ENCODE measurements at regions not wholly inside any gene's neighbourhood (a gene's known extent, or its start where the extent isn't known, plus 50 kb on each side); places are given as distances from the start of the nearest gene placed in this dataset.
"Not testable (repeated sequence)": the region's sequence is repeated elsewhere in the genome, so short reads cannot be mapped to it uniquely, and the experiment has no call there.

GRCh38 chr5:51096859-51097258 lies 286.4 kb upstream of the ISL1 start:
- H3K27me3 Mint-ChIP-seq (ENCODE audit: low read depth): no peaks in the 10 kb centered on the region
- no peak overlapping the region for H3K4me3 Mint-ChIP-seq
- no peaks in the 10 kb centered on the region for H3K36me3 Mint-ChIP-seq (ENCODE audit: insufficient read depth in 2 of 2)
- H3K27ac Mint-ChIP-seq: no peak overlapping the region
- H3K4me1 Mint-ChIP-seq (ENCODE audit: low read depth): no peaks in the 10 kb centered on the region
- no peak for DNase-seq
- H3K9me3 Mint-ChIP-seq: peaks cover 2 to 4% of the 10 kb centered on the region in 2 donors
- ATAC-seq (replicated peaks in 1 of 2): no peak

DNA sequence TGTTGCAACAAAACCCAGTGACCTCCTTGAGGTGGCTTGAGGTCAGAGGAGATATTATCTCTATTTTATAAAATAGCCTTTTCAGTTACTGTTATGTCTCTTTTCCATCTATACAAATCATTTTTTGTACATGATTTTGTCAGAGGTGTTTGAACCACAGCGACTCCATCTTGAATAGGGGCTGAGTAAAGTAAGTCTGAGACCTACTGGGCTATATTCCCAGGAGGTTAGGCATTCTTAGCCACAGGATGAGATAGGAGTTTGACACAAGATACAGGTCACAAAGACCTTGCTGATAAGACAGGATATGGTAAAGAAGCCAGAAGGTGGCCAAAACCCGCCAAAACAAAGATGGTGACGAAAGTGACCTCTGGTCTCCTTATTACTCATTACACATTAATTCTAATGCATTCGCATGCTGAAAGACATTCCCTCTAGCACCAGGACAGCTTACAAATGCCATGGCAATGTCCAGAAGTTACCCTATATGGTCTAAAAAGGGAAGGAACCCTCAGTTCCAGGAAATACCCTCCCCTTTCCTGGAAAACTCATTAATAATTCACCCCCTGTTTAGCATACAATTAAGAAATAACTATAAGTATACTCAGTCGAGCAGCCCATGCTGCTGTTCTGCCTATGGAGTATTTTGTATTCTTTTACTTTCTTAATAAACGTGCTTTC lies 283.9 kb upstream of the ISL1 start:
- peaks cover 2 to 4% of the 10 kb centered on the region in 2 donors for H3K9me3 Mint-ChIP-seq
- H3K36me3 Mint-ChIP-seq (ENCODE audit: insufficient read depth in 2 of 2): no peaks in the 10 kb centered on the region

DNA sequence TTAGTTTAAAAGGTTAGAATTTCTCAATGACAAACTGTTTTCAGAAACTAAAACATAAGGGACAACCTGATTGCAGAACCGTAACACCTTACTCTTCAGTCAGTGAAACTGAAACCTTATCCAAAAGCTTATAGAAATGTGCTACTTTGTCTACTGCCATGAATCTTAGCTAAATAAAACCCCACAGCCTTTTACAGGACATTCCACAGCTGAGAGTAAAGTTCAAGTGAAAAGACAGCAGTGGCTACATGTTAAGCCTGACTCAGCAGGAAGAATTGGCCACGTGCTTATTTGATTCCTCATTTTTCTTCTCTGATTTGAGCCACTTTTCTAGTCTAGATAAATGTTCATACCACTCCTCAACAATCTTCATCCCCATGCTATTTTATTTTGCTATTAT lies 278.7 kb upstream of the ISL1 start:
- H3K27ac Mint-ChIP-seq: no peak overlapping the region
- no peaks in the 10 kb centered on the region for H3K27me3 Mint-ChIP-seq (ENCODE audit: low read depth)
- ATAC-seq (replicated peaks in 1 of 2) (no peak), DNase-seq (no peak)
- H3K4me3 Mint-ChIP-seq: no peak overlapping the region
- H3K36me3 Mint-ChIP-seq (ENCODE audit: insufficient read depth in 2 of 2): no peaks in the 10 kb centered on the region
- peaks cover 0 to 4% of the 10 kb centered on the region in 2 donors for H3K9me3 Mint-ChIP-seq
- no peaks in the 10 kb centered on the region for H3K4me1 Mint-ChIP-seq (ENCODE audit: low read depth)

More for the DNA sequence above, 283.9 kb upstream of the ISL1 start:
- Mint-ChIP-seq H3K27me3 (ENCODE audit: low read depth) (no peaks in the 10 kb centered on the region), H3K27ac (no peak overlapping the region), H3K4me1 (ENCODE audit: low read depth) (no peaks in the 10 kb centered on the region), H3K4me3 (no peak overlapping the region)
- DNase-seq (no peak), ATAC-seq (replicated peaks in 1 of 2) (no peak)

DNA sequence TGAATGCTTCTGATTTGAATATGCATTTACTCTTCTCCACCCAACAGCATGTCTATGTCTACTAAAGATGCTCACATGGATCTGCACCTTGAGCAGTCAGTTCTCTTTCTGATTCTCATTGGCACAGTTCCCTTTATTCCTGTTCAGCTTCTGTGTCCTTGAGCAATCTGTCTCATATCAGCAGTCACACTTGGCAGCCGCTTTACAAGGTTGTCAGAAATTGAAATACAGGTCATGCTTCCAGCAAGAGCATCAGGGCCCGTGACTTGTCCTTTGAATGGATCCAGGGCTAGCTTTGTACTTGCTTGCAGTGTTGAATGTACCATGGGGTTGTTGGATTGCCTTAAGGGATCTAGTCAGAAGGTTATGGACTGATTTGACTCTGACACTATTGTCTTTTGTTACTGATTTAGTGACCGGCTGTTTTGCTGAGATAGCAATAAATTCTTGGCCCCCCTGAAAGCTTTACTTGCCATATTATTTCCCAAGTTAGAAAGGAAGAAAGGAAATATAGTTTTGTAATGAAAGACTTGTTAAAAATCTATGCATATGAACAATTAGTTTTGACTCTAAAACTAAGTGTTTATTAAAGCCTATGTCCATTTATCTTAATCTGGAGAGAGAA lies 273.4 kb upstream of the ISL1 start:
- Mint-ChIP-seq H3K36me3 (ENCODE audit: insufficient read depth in 2 of 2) (no peaks in the 10 kb centered on the region), H3K27ac (no peak overlapping the region), H3K4me1 (ENCODE audit: low read depth) (no peaks in the 10 kb centered on the region), H3K9me3 (peaks cover 3 to 5% of the 10 kb centered on the region in 2 donors), H3K27me3 (ENCODE audit: low read depth) (no peaks in the 10 kb centered on the region), H3K4me3 (no peak overlapping the region)
- ATAC-seq (replicated peaks in 1 of 2): no peak
- DNase-seq: no peak

DNA sequence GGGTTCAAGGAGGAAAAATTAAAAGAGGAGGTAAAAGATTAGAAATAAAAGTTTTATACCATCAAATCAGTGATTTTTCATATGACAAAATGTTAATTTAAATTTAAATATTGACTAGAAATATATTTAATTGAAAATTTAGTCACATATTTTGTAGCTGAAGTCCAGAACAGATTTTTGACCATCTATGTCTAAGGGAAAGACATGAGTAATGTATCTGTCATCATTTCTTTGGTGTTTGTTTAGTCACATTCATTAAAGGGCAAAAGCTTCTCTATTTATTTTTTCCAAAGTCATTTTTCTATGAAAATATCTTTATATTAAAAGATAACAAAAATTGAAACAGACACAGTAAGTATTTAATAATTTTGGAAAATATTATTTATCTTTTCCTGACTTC lies 252.0 kb upstream of the ISL1 start:
- no peak overlapping the region for H3K27ac Mint-ChIP-seq
- H3K9me3 Mint-ChIP-seq: peaks cover 4 to 8% of the 10 kb centered on the region in 2 donors
- ATAC-seq (replicated peaks in 1 of 2) (no peak), DNase-seq (no peak)
- H3K4me1 Mint-ChIP-seq (ENCODE audit: low read depth): no peaks in the 10 kb centered on the region
- H3K36me3 Mint-ChIP-seq (ENCODE audit: insufficient read depth in 2 of 2): no peaks in the 10 kb centered on the region
- no peaks in the 10 kb centered on the region for H3K27me3 Mint-ChIP-seq (ENCODE audit: low read depth)
- no peak overlapping the region for H3K4me3 Mint-ChIP-seq

DNA sequence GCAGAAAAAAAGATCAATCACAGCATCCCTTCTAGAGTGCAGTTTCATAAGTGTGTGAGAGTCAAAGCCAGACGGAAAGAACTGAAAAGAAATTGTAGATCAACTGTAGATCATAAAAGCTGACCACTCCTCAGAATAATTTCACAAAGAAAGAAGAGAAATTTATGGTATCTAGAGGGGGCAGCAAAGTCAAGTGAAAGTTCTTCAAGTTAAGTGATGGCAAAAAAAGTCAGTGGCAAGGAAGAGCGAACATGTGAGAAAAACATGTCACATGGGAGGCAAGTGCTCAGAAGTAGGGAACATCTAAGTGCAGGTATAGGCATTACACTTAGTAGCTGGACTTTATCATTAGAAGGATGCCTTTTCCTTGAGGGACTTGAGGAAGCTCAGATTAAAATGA lies 245.1 kb upstream of the ISL1 start:
- peaks cover 0 to 1% of the 10 kb centered on the region in 2 donors for H3K36me3 Mint-ChIP-seq (ENCODE audit: insufficient read depth in 2 of 2)
- ATAC-seq (replicated peaks in 1 of 2) (no peak), DNase-seq (no peak)
- no peaks in the 10 kb centered on the region for H3K27me3 Mint-ChIP-seq (ENCODE audit: low read depth)
- no peak overlapping the region for H3K27ac Mint-ChIP-seq
- no peaks in the 10 kb centered on the region for H3K4me1 Mint-ChIP-seq (ENCODE audit: low read depth)
- H3K4me3 Mint-ChIP-seq: no peak overlapping the region
- H3K9me3 Mint-ChIP-seq: peaks cover 5 to 6% of the 10 kb centered on the region in 2 donors

DNA sequence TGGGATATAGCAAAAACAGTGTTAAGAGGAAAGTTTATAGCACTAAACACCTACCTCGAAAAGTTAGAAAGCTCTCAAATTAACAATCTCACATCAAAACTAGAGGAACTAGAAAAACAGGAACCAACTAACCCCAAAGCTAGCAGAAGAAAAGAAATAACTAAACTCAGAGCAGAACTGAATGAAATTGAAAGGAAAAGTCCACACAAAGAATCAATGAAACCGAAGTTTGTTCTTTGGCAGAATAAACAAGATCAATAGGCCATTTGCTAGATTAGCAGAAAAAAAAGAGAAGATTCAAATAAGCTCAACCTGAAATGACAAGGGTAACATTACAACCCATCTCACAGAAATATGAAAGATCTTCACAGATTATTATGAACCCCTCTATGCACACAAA lies 234.8 kb upstream of the ISL1 start:
- peaks cover 10% of the 10 kb centered on the region in 2 donors for H3K9me3 Mint-ChIP-seq
- no peak for ATAC-seq (replicated peaks in 1 of 2)
- H3K36me3 Mint-ChIP-seq (ENCODE audit: insufficient read depth in 2 of 2): no peaks in the 10 kb centered on the region
- no peak overlapping the region for H3K27ac Mint-ChIP-seq
- no peaks in the 10 kb centered on the region for H3K27me3 Mint-ChIP-seq (ENCODE audit: low read depth)
- no peak for DNase-seq
- H3K4me1 Mint-ChIP-seq (ENCODE audit: low read depth): no peaks in the 10 kb centered on the region
- no peak overlapping the region for H3K4me3 Mint-ChIP-seq

DNA sequence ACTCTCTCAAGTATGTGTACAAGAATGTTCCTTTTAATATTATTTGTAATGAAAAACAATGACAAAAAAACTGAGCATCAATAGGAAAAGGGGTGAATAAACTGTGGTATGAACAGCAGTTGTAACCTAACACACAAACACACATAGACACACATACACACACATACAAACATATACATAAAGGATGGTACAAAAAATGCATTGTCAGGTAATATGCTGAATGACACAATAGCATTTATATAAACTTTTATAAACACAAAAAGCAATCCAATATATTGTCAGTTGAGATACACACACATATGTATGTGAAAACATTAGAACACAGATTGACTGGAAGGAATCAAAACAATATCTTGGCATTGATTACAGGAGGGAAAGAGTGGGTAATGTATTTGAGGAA lies 227.0 kb upstream of the ISL1 start:
- H3K9me3 Mint-ChIP-seq: peaks cover 3 to 11% of the 10 kb centered on the region in 2 donors
- no peaks in the 10 kb centered on the region for H3K4me1 Mint-ChIP-seq (ENCODE audit: low read depth)
- ATAC-seq (replicated peaks in 1 of 2) (no peak), DNase-seq (no peak)
- H3K36me3 Mint-ChIP-seq (ENCODE audit: insufficient read depth in 2 of 2): peaks cover 0 to 2% of the 10 kb centered on the region in 2 donors
- H3K4me3 Mint-ChIP-seq: no peak overlapping the region
- H3K27me3 Mint-ChIP-seq (ENCODE audit: low read depth): no peaks in the 10 kb centered on the region
- H3K27ac Mint-ChIP-seq: no peak overlapping the region

DNA sequence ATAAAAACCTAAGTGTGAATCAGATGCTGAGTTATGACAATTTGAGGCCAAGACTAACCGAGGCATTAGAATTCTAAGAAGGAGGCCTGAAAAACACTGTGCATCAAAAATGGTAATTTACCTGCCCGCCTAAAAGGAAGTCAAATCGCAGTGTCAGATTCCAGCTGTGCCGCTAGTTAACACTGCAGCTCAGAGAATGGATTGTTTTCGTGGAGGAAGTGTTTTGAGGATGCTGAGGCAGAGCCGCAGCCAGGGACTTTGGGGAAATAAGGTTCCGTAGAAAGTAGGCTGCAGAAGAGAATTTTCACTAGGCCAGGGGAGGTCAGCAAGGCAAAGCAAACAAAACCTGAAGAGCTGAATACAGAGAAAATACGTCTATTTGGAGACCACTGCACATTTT lies 226.4 kb upstream of the ISL1 start:
- DNase-seq: no peak
- Mint-ChIP-seq H3K4me3 (no peak overlapping the region), H3K4me1 (ENCODE audit: low read depth) (no peaks in the 10 kb centered on the region), H3K27ac (no peak overlapping the region), H3K9me3 (peaks cover 5 to 11% of the 10 kb centered on the region in 2 donors), H3K36me3 (ENCODE audit: insufficient read depth in 2 of 2) (peaks cover 2% of the 10 kb centered on the region in 2 donors), H3K27me3 (ENCODE audit: low read depth) (no peaks in the 10 kb centered on the region)
- ATAC-seq (replicated peaks in 1 of 2): no peak

DNA sequence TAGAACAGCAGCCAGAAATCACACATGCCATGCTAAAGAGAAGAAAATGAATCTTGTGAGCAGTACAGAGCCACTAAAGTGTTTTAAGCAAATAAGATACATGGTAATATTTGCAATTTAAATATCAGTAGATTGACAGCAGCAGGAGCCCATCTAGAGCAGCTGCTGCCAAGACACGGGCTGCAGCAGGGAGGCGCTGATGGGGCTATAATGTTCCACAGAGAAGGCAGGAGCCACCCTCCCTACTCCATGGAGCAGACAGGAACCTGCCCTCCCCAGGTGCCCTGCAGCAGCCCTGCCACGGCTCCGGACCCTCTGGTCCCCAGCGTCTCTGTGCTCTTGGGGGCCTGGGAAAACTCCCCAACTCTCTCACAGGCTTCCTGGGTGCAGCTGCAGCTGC lies 224.1 kb upstream of the ISL1 start:
- Mint-ChIP-seq H3K27me3 (ENCODE audit: low read depth) (no peaks in the 10 kb centered on the region), H3K4me1 (ENCODE audit: low read depth) (no peaks in the 10 kb centered on the region), H3K36me3 (ENCODE audit: insufficient read depth in 2 of 2) (peaks cover 2 to 4% of the 10 kb centered on the region in 2 donors), H3K27ac (no peak overlapping the region), H3K9me3 (peaks cover 13 to 20% of the 10 kb centered on the region in 2 donors), H3K4me3 (no peak overlapping the region)
- ATAC-seq (replicated peaks in 1 of 2): no peak
- DNase-seq: no peak

DNA sequence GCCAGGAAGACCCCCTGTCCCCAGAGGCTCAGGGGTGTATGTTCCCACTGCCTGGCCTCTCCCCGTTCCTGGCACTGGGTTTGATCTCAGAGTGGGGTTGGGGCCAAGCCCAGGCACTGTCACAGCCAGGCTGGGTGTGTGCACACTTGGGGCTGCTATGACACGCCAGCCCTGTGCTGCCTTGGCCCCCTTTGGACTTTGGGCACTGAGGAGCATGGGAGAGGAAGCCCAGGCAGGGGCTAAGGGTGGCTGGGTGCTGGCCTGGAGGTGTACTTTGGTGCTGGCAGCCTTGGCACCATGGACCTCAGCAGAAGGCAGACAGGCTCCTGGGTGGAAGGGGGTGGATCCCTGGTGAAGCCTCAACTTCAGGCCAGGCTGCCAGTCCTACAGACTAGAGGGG lies 223.6 kb upstream of the ISL1 start:
- ATAC-seq (replicated peaks in 1 of 2): no peak

DNA sequence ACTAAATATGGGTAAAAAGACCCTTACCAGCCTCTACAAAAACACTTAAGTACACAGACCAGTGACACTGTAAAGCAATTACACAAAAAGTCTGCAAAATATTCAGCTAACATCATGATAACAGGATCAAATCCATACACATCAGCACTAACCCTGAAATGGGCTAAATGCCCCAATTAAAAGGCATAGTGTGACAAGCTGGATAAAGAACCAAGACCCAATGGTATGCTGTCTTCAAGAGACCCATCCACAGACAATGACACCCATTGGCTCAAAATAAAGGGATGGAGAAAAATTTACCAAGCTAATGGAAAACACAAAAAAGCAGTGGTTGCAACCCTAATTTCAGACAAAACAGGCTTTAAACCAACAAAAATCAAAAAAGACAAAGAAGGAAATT lies 221.0 kb upstream of the ISL1 start:
- Mint-ChIP-seq H3K4me3 (no peak overlapping the region), H3K9me3 (peaks cover 13 to 19% of the 10 kb centered on the region in 2 donors), H3K36me3 (ENCODE audit: insufficient read depth in 2 of 2) (peaks cover 2 to 4% of the 10 kb centered on the region in 2 donors), H3K27me3 (ENCODE audit: low read depth) (no peaks in the 10 kb centered on the region), H3K4me1 (ENCODE audit: low read depth) (no peaks in the 10 kb centered on the region), H3K27ac (no peak overlapping the region)
- DNase-seq (no peak), ATAC-seq (replicated peaks in 1 of 2) (no peak)

More for the DNA sequence above, 223.6 kb upstream of the ISL1 start:
- no peak overlapping the region for H3K27ac Mint-ChIP-seq
- H3K27me3 Mint-ChIP-seq (ENCODE audit: low read depth): no peaks in the 10 kb centered on the region
- H3K4me3 Mint-ChIP-seq: no peak overlapping the region
- no peak for DNase-seq
- H3K9me3 Mint-ChIP-seq: peaks cover 11 to 20% of the 10 kb centered on the region in 2 donors
- H3K4me1 Mint-ChIP-seq (ENCODE audit: low read depth): no peaks in the 10 kb centered on the region
- peaks cover 2 to 4% of the 10 kb centered on the region in 2 donors for H3K36me3 Mint-ChIP-seq (ENCODE audit: insufficient read depth in 2 of 2)

DNA sequence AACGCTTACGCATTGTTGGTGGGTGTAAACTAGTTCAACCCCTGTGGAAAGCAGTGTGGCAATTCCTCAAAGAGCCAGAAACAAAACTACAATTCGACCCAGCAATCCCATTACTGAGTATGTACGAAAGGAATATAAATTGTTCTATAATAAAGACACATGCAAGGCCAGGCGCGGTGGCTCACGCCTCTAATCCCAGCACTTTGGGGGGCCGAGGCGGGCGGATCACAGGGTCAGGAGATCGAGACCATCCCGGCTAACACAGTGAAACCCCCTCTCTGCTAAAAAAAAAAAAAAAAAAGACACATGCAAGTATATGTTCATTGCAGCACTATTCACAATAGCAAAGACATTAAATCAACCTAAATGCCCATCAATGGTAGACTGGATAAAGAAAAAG lies 217.6 kb upstream of the ISL1 start:
- not testable (repeated sequence) for DNase-seq; ATAC-seq (replicated peaks in 1 of 2)
- H3K9me3 Mint-ChIP-seq: peaks cover 13 to 15% of the 10 kb centered on the region in 2 donors

More for the DNA sequence above, 217.6 kb upstream of the ISL1 start:
- not testable (repeated sequence) for H3K4me1 Mint-ChIP-seq (ENCODE audit: low read depth); H3K36me3 Mint-ChIP-seq (ENCODE audit: insufficient read depth in 2 of 2); H3K27ac Mint-ChIP-seq; H3K4me3 Mint-ChIP-seq; H3K27me3 Mint-ChIP-seq (ENCODE audit: low read depth)

Measured in activated T-cell treated with anti-CD3 and anti-CD28 coated beads, Interleukin-2, amount 50 U/mL, for 72 hours (primary cell).